HG03108 (cell line): ENCODE measurements at regions not wholly inside any gene's neighbourhood (a gene's known extent, or its start where the extent isn't known, plus 50 kb on each side); places are given as distances from the start of the nearest gene placed in this dataset.

Source experiments
- ATAC-seq: cut with Tn5 transposase; IDR thresholded peaks from one replicate; pipeline ENCODE4 v1.9.1; 2021; ENCODE audit warnings: moderate library complexity; ENCODE audit not compliant: unreplicated experiment

- ATAC-seq = no peak
Observed at GRCh38 chr6:156028335-156029131, 572.9 kb upstream of the NOX3 start.

DNA sequence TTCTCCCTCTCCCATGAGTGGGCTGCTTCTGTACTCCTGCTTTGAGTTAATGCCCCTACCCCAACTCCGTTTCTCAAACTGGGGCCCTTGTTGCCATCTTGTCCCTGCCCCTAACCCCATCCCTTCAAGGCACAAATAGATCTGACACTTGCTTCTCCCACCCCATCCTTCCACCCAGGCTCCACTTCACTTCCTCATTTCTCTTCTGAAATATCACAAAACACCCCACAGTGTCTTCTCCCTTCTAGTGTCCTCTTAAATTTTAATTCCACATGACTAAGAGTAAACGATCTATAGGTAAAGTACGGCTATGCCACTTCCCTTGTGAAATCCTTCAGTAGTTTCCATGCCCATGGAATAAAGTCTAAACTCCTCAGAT lies 571.6 kb upstream of the NOX3 start:
- ATAC-seq = no peak

DNA sequence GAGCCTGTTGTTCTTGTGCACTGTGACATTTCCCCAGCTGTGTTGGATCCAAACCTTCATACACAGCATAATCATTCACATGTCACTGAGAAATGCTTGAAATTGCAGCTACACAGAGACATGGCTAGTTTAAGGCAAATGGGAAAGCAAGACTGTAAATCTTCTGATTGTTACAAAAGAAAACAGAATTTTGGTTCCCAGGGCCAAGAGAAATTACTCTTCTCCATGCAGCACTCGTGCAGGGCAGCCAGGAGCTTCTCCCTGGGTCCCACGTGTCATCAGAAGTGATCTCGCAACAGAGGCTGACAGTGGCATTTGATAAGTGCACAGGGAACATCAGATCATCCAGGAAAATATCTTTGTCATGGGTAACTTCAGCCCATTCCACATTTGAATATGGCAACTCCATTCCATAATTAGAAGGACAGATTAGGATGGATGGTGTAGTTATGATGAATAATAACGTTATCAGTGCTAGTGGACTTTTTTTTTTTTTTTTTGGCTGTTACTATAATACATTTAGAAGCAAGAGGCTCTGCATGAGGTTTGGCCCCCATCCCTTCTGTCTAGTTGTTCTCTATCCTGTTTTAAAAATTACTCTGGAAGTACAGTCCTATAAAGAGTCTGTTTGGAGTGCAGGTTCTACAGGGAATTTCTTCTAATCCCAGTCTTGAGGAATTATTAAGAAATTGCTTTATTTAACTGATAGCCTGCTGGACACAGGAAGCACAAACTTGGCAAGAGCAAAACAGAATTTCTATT lies 571.0 kb upstream of the NOX3 start:
- ATAC-seq = no peak

- no peak for ATAC-seq
Observed at GRCh38 chr6:156024339-156024738, 568.7 kb upstream of the NOX3 start.

GRCh38 chr6:156021746-156022396 lies 566.2 kb upstream of the NOX3 start:
- ATAC-seq = no peak

DNA sequence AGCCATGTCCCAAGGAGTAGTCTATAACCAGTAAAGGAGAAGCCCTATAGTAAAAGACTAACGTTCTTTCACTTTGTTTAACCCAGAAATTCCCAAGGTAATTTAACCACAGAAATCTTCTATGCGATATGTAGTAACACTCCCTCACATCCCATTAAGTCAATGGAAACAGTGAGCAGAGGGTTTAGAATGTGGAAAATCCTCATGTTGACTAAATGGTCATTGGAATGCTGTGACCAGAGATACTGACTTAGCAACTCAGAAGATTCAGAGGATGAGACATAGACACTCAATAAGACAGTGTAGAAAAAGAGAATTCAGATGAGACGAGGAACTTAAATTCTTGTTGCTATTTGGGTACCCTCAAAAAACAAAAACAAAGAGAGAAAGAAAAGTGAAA lies 562.2 kb upstream of the NOX3 start:
- ATAC-seq = no peak

GRCh38 chr6:156016186-156016976 lies 560.7 kb upstream of the NOX3 start:
- ATAC-seq = no peak

DNA sequence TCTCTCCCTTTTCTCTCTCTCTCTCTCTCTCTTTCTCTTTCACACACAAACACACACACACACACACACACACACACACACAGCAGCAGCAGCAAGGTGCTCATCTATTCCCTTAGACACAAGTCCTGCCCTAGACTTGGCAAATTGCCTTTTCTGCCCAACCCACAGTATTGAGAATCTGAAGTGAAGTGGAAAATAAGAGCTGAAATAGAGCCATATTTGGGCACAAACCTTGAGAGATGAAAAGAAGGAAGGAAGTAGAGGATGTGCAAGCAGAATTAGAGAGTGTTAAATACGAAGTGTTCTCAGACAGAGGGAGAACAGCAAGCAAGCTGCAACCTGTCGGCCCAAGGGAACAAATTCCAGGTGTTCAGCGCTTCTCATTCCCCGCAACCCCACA lies 557.5 kb upstream of the NOX3 start:
- ATAC-seq = no peak

GRCh38 chr6:156009656-156010055 lies 554.0 kb upstream of the NOX3 start:
- no peak for ATAC-seq

- ATAC-seq = no peak
Observed at GRCh38 chr6:156004796-156005195, 549.2 kb upstream of the NOX3 start.

DNA sequence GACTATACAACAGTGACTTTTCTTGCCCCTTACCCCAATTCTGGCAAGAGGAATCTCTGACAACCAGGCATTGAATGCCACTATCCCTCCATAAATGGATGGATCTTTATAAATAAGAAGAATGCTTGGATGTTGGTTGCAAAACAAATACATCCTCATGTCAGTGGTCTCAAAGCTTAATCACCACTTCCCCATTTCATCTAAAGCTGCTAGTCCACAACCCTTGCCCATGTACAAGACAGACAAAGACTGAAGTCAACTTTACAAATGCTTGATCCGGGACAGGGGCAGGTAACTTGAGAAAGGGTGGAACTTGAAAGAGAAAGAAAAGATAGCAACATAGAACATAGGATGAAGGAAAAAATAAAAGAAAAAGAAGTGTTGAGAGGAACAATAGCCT lies 540.5 kb upstream of the NOX3 start:
- no peak for ATAC-seq

DNA sequence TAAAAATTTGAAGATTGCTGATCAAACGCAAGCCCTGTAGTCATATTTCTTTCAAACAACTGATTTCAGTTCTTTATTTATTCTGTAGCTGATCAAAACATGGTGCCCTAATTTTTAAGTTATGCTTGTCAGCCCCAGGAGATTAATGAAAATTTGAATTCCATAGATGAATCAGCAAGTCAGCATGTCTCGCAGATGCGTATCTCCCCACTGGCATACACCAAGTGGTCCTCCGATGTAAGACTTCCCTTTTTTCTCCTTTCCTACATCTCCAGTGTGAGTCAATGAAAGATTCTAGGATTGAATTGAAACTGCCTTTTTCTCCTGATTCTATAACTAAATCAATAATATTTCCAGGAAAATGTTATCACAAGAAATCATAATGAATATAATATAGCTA lies 539.6 kb upstream of the NOX3 start:
- ATAC-seq = no peak

DNA sequence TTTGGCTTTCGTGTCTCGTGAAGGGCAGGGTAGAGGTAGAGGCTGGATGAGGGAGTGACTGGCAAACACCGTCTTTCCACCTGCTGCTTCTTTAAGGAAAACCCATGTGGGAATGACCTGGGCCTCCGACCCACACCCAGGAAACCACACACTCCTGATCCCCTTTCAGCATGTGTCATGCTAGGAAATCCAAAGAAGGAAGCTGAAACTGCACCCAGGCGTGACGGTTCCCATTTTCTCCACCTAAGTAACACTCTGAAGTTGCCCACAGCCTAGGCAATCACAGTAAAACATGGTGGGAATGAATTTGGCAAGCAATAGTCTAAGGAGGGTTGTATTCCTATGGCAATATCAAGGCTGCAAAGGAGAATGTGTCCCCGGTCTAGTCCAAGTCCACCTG lies 538.4 kb upstream of the NOX3 start:
- ATAC-seq = no peak

DNA sequence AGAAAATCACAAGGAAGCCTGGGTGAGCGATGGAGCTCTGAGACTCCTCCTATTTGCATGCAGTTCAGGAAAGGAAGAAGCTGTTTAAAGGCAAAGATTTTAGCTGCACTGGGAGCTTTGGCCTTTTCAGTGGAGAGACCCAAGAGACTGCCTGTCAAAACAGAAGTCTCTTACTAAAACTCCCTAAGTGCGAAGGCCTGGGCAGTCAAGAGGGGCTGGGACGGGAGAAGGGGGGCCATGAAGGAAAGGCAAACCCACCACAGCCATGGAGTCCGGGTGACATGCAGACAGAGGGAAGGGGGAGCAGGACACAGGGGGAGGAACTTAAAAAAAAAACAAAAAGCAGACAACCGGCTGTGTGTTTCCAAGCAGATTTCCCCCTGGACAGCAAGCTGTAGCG lies 537.6 kb upstream of the NOX3 start:
- ATAC-seq = no peak

DNA sequence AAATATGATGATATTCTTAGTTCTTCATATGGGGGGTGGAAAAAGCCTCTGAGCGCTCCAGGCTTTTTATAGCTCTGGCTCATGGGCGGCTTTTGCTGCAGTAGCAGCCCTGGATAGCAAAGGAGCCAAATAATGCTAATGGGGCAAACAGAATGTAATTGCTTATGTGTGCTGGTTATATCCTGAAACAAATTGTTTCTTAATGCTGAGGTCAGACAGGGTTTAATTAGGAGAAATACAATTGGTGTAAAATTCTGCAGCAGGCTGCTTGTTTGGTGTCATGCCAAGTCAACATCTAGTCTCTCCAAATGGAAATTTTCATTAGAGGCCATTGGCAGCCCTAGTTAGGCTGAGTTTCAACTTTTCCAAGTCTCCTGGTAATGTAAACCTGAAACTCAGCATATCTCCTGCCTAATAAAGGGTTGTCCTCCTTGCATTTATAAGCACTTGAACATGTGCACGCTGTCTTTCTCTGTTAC lies 530.1 kb upstream of the NOX3 start:
- no peak for ATAC-seq

- no peak for ATAC-seq
Observed at GRCh38 chr6:155980768-155981079, 525.1 kb upstream of the NOX3 start.

DNA sequence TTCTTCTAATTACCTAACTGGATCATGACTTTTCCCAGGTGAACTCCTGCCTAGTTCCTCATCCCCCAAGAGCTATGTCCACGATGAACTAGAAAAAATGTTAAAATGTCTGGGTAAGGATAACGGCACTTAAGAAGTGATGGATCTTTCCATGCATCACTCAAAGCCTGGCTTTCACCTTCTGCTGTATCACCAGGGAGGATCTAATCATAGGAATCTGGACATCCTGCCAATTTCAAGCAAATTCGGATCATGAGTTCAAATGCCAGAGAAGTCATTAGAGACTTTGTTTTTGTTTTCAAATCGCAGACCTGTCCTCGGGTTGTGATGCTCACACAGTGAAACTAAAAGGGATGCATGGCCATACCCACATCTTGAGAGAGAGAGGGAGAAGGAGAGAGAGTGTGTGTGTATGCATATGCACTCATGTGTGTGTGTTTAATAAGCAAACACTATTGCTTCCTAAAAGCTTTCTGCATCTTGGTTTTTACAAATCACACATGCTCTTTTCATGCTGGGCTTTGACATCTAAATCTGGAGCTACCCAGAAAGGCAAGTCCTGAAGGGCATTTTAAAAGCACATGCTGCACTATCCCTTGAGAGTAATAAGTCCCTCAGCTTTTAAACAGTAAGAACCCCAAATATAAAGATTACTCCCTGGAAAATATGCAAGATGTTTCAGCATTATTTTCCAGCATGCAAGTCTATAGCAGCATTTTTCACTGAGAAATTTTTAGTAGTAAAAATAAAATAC lies 524.6 kb upstream of the NOX3 start:
- ATAC-seq = no peak

DNA sequence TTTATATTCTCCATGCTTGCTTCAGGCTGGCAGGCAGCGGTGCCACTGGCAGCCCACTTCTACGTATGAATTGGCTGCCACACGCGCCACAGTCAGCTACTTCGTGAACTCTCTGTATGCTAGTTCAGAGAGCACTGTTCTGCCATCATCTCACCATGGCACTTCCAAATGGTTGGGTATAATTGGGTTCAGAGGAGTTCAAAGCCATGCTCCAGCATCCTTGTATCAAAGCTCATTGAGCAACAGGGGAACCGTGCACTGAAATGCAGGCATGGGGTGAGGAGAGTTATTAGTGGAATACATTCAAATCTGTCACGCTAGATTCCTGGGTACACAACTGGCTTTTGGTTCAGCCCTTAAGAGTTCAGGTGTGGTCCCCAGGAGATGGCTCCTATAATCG lies 519.9 kb upstream of the NOX3 start:
- ATAC-seq = no peak

DNA sequence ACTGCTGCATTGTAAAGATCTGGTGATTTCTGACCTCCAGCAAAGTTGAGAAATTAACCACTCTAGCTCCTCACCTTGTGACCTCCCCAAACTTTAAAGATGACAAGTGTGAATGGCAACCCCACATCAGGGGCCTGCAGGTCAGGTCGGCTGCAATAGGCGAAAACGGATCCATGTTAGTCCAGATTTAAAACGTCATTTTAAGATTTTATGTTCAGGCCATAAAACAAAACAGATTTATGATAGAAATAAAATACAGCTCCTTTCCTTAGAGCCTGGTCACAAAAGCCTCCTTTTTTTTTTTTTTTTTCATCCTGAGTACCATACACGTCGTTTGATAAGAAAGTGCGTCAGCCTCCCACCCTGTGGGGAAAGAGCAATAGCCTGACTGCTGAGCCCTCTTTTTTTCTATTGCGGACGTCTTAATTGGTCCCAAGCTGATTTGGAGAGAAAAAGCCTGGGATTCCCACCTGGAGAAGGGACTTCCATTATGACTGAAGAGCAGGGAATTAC lies 519.2 kb upstream of the NOX3 start:
- ATAC-seq = no peak

- ATAC-seq = no peak
Observed at GRCh38 chr6:155974359-155974758, 518.7 kb upstream of the NOX3 start.
